ENCODE measurements at regions not wholly inside any gene's neighbourhood (a gene's known extent, or its start where the extent isn't known, plus 50 kb on each side); places are given as distances from the start of the nearest gene placed in this dataset.

DNA sequence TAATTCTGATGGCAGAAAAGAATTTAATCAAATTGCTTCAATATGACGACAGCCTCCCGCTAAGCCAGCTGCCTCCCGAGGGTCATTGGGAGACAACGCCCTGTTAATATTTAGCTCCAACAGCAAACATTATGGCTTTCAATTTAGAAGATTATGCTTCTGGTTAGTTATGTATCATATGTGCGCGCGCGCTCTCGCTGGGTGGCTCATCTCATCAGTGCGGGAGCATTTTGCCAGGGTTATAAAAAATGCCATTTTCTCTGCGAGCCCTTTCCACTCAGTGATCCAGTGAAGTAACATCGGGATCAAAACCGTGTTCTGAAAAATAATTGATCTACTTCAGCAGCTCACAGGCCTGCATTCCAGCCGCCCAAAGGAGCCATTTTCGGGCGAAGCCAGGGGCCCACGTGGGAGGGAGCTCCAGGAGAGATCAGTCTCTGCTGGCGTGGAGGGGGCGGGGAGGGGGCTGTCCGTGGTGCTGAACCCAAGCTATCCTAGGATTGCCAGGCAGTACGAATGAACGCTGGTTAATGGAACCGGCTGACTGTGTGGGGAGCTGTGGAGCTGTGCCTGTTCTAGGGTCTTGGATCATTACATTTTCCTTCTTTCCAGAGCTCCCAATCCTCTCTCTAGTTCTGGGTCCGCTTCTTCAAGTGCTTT, 219.1 kb upstream of the ZC3H12A start:
- TF ChIP-seq CTCF (IDR thresholded peaks at IDR 0.05) (no peak), POLR2A (IDR thresholded peaks at IDR 0.05) (no peak), POLR2AphosphoS5 (IDR thresholded peaks at IDR 0.05) (no peak), EP300 (IDR thresholded peaks at IDR 0.05) (no peak)
